ENCODE measurements at regions not wholly inside any gene's neighbourhood (a gene's known extent, or its start where the extent isn't known, plus 50 kb on each side); places are given as distances from the start of the nearest gene placed in this dataset.
"Not testable (repeated sequence)": the region's sequence is repeated elsewhere in the genome, so short reads cannot be mapped to it uniquely, and the experiment has no call there.

DNA sequence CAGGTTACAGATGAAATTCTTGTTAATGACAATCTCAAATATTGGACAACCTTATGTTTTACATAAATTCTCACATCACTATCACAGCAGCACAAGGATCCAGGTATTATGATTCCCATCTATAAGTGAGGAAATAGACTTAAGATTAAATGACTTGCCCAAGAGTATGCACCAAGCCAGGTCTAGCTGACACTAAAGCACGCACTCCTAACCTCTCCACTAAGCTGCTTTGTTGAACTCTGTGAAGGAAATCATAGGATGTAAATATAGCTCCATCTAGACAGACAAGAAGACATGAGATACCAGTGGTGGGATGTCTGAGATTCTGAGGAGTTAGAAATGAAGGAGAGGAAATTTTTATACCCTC, 87.9 kb downstream of the PHLDA1 start:
- H3K4me1 ChIP-seq (ENCODE audit: control insufficient read depth, insufficient read depth, low read length) = peaks cover 5% of the 10 kb centered on the region
- H3K4me3 ChIP-seq (ENCODE audit: low read length in 2 of 2) = no peak overlapping the region
- H3K9ac ChIP-seq (ENCODE audit: low read length in 2 of 2) = no peak overlapping the region
- H3K27me3 ChIP-seq (ENCODE audit: control insufficient read depth in 1 of 2, insufficient read depth in 2 of 2, low read length in 2 of 2) = no peaks in the 10 kb centered on the region
- H3K9me3 ChIP-seq (ENCODE audit: control insufficient read depth in 2 of 2, low read length in 2 of 2) = no peaks in the 10 kb centered on the region
- H3K36me3 ChIP-seq (ENCODE audit: control insufficient read depth in 2 of 2, insufficient read depth in 2 of 2, low read length in 2 of 2) = no peaks in the 10 kb centered on the region
- no peak overlapping the region for H3K27ac ChIP-seq (ENCODE audit: low read length)

DNA sequence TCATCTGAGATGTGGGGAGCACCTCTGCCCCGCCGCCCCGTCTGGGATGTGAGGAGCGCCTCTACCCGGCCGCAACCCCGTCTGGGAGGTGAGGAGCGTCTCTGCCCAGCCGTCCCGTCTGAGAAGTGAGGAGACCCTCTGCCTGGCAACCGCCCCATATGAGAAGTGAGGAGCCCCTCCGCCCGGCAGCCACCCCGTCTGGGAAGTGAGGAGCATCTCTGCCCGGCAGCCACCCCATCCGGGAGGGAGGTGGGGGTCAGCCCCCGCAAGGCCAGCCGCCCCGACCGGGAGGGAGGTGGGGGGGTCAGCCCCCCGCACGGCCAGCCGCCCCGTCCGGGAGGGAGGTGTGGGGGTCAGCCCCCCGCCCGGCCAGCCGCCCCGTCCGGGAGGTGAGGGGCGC, 89.9 kb downstream of the PHLDA1 start:
- H3K9me3 ChIP-seq (ENCODE audit: control insufficient read depth in 2 of 2, low read length in 2 of 2); H3K27me3 ChIP-seq (ENCODE audit: control insufficient read depth in 1 of 2, insufficient read depth in 2 of 2, low read length in 2 of 2); H3K27ac ChIP-seq (ENCODE audit: low read length); H3K36me3 ChIP-seq (ENCODE audit: control insufficient read depth in 2 of 2, insufficient read depth in 2 of 2, low read length in 2 of 2); H3K9ac ChIP-seq (ENCODE audit: low read length in 2 of 2); H3K4me3 ChIP-seq (ENCODE audit: low read length in 2 of 2); H3K4me1 ChIP-seq (ENCODE audit: control insufficient read depth, insufficient read depth, low read length): not testable (repeated sequence)

DNA sequence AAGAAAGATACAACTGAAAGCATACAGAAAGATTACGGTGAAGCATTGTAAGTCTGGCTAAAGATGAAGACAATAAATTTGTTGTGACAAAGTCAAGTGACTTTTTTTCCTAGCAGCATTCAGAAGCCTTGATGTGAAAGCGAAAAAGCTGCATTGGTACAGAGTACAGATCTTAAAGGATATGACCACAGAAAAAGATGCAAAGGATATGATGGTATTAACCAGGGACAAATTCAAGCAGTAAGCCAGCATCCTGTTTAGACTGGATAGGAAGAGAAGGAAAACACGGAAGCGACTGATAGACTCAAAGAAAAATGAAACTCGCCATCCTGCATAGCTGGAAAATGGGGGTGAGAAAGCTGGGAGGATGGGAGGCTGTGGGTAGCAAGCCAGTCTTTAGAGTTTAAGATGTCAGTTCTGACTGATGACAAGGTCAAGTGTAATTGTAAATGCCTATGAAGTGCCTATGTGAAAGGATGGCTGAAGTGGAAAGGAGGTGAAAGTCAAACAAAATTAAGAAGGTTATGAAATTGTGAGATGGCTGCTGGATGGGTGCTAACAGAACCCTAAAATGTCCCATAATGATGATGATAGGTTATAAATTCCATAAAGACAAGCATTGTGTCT, 92.4 kb downstream of the PHLDA1 start:
- no peak overlapping the region for H3K27ac ChIP-seq (ENCODE audit: low read length)
- H3K4me3 ChIP-seq (ENCODE audit: low read length in 2 of 2) = no peak overlapping the region
- no peak overlapping the region for H3K9ac ChIP-seq (ENCODE audit: low read length in 2 of 2)
- H3K36me3 ChIP-seq (ENCODE audit: control insufficient read depth in 2 of 2, insufficient read depth in 2 of 2, low read length in 2 of 2) = no peaks in the 10 kb centered on the region
- H3K27me3 ChIP-seq (ENCODE audit: control insufficient read depth in 1 of 2, insufficient read depth in 2 of 2, low read length in 2 of 2) = no peaks in the 10 kb centered on the region
- no peaks in the 10 kb centered on the region for H3K9me3 ChIP-seq (ENCODE audit: control insufficient read depth in 2 of 2, low read length in 2 of 2)
- H3K4me1 ChIP-seq (ENCODE audit: control insufficient read depth, insufficient read depth, low read length) = no peaks in the 10 kb centered on the region

DNA sequence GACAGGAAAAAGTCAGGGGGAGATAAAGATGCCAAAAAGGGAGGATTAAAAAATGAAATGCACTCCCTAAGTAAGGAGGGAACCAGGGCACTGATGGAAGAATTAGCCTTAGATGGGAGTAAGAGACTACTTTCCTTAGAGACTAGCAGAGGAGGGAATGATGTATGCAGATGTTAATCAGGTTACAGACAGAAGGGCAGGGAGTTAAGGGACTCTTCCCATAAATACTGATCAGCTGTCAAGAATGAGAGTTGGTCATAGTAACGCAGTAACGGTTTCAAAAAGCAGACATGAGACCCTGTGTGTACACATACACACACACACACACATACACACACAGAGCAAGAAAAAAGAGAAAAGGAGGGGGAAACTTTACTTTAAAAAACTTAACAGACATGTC, 93.4 kb downstream of the PHLDA1 start:
- Histone ChIP-seq H3K4me1 (ENCODE audit: control insufficient read depth, insufficient read depth, low read length) (no peaks in the 10 kb centered on the region), H3K27ac (ENCODE audit: low read length) (no peak overlapping the region), H3K4me3 (ENCODE audit: low read length in 2 of 2) (no peak overlapping the region), H3K27me3 (ENCODE audit: control insufficient read depth in 1 of 2, insufficient read depth in 2 of 2, low read length in 2 of 2) (no peaks in the 10 kb centered on the region), H3K9ac (ENCODE audit: low read length in 2 of 2) (no peak overlapping the region), H3K9me3 (ENCODE audit: control insufficient read depth in 2 of 2, low read length in 2 of 2) (no peaks in the 10 kb centered on the region), H3K36me3 (ENCODE audit: control insufficient read depth in 2 of 2, insufficient read depth in 2 of 2, low read length in 2 of 2) (no peaks in the 10 kb centered on the region)

DNA sequence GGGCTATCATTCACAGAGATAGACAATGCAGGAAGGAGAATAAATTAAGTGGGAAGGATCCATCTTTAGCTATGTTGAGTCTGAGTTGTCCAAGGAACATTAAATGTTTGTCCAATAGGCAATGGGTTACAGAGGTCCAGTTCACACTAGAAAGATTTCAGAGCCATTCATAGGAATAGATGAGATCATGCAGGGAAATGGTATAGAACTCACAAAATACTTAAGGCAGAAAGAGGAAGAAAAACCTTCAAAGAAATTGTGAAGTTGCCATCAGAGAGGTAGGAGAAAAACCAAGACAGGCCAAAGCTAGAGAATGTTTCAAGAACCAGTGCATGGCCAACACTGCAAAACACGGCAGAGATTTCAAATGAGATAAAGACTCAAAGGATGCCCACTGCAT, 94.1 kb downstream of the PHLDA1 start:
- Histone ChIP-seq H3K36me3 (ENCODE audit: control insufficient read depth in 2 of 2, insufficient read depth in 2 of 2, low read length in 2 of 2) (no peaks in the 10 kb centered on the region), H3K9me3 (ENCODE audit: control insufficient read depth in 2 of 2, low read length in 2 of 2) (no peaks in the 10 kb centered on the region), H3K27ac (ENCODE audit: low read length) (no peak overlapping the region), H3K9ac (ENCODE audit: low read length in 2 of 2) (no peak overlapping the region), H3K4me1 (ENCODE audit: control insufficient read depth, insufficient read depth, low read length) (no peaks in the 10 kb centered on the region), H3K4me3 (ENCODE audit: low read length in 2 of 2) (no peak overlapping the region), H3K27me3 (ENCODE audit: control insufficient read depth in 1 of 2, insufficient read depth in 2 of 2, low read length in 2 of 2) (no peaks in the 10 kb centered on the region)

DNA sequence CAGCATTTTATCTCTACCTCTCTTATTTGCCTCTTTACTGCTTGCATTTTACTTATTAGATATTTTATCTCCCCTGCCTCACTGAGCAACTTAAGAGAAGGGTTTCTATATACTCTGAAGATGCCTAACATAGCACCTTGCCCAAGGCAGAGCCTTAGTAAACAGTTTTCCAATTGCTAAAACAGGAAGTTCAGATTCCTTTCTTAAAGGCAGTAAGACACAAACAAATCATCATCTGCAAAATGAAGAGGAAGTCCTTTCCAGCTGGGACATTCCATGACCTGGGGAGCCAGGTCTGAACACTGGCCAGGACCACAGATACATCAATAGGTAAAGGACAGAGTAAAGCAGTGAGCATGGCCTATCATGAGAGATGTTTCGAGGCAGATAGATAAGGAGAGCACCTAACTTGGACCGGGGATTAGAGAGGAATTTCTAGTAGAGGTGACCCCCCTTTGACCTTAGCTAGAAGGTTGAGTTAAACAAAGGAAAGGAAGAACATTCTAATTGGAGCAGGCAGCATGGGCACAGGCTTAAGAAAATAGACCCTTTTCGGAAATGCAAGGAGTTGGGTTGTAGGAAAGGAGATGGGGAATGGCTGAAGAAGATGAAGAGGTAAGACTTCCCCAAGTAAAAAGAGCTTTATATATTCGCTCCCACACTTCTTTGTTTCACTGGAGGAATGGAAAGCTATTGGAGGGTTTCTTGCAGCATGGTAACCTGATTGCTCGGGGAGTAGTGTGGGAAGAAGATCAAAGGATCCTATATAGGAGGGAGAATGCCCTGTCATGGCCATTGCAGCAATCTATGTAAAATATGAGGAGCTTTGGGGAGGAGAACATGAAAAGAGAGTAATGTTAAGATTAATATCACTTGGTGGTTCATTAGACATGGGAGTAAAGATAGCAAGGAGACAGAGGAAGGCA, 94.8 kb downstream of the PHLDA1 start:
- no peaks in the 10 kb centered on the region for H3K9me3 ChIP-seq (ENCODE audit: control insufficient read depth in 2 of 2, low read length in 2 of 2)
- H3K27me3 ChIP-seq (ENCODE audit: control insufficient read depth in 1 of 2, insufficient read depth in 2 of 2, low read length in 2 of 2) = no peaks in the 10 kb centered on the region
- H3K27ac ChIP-seq (ENCODE audit: low read length) = no peak overlapping the region
- no peaks in the 10 kb centered on the region for H3K36me3 ChIP-seq (ENCODE audit: control insufficient read depth in 2 of 2, insufficient read depth in 2 of 2, low read length in 2 of 2)
- H3K4me3 ChIP-seq (ENCODE audit: low read length in 2 of 2) = no peak overlapping the region
- no peaks in the 10 kb centered on the region for H3K4me1 ChIP-seq (ENCODE audit: control insufficient read depth, insufficient read depth, low read length)
- H3K9ac ChIP-seq (ENCODE audit: low read length in 2 of 2) = no peak overlapping the region

DNA sequence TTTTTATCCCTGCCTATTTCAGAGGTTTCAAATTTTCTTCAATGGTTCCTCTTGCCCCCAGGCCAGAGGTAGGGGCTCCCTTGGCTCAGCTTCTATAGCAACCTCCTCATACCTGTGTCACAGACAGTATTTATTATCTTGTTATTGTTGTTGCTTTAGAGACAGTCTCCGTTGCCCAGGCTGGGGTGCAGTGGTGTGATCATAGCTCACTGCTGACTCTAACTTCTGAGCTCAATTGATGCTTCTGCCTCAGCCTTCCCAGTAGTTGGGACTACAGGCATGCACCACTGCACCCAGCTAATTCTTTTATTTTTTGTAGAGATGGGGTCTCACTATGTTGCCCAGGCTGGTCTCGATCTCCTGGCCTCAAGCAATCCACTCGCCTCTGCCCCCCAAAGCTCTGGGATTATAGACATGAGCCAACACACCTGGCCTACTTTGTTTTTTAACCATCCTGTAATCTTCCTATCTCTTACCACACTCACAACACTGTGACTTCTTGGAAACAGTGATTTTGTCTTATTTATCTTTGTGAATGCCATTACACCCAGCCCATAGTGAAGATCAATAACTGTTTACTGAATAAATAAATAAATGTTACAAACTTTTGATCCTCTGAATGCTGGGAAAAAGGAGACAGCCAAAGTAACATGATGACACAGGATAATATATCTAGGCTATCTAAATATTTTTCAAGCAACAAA, 95.9 kb downstream of the PHLDA1 start:
- Histone ChIP-seq H3K4me3 (ENCODE audit: low read length in 2 of 2) (no peak overlapping the region), H3K9ac (ENCODE audit: low read length in 2 of 2) (no peak overlapping the region), H3K27me3 (ENCODE audit: control insufficient read depth in 1 of 2, insufficient read depth in 2 of 2, low read length in 2 of 2) (no peaks in the 10 kb centered on the region), H3K9me3 (ENCODE audit: control insufficient read depth in 2 of 2, low read length in 2 of 2) (no peaks in the 10 kb centered on the region), H3K27ac (ENCODE audit: low read length) (no peak overlapping the region), H3K4me1 (ENCODE audit: control insufficient read depth, insufficient read depth, low read length) (no peaks in the 10 kb centered on the region), H3K36me3 (ENCODE audit: control insufficient read depth in 2 of 2, insufficient read depth in 2 of 2, low read length in 2 of 2) (no peaks in the 10 kb centered on the region)

DNA sequence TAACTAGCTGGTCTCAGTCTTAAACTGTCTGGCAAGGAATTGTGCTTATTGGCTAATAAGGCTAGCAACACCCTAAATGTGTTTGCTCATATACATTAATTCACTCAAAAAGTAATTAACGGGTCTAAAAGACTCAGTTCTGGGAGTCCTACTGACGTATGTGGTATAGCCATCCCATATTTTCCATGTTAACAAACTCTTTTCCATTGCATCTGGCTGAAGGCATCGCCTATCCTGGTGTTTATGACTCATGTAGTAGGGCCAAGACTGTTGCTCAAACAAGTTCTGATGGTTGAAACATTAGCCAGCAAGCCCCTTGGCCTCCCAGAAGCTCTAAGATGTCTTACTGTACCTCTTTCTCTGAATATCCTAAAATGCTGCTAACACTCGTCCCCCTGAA, 98.5 kb downstream of the PHLDA1 start:
- no peaks in the 10 kb centered on the region for H3K36me3 ChIP-seq (ENCODE audit: control insufficient read depth in 2 of 2, insufficient read depth in 2 of 2, low read length in 2 of 2)
- H3K9ac ChIP-seq (ENCODE audit: low read length in 2 of 2) = no peak overlapping the region
- H3K9me3 ChIP-seq (ENCODE audit: control insufficient read depth in 2 of 2, low read length in 2 of 2) = no peaks in the 10 kb centered on the region
- no peaks in the 10 kb centered on the region for H3K4me1 ChIP-seq (ENCODE audit: control insufficient read depth, insufficient read depth, low read length)
- no peak overlapping the region for H3K27ac ChIP-seq (ENCODE audit: low read length)
- no peaks in the 10 kb centered on the region for H3K27me3 ChIP-seq (ENCODE audit: control insufficient read depth in 1 of 2, insufficient read depth in 2 of 2, low read length in 2 of 2)
- H3K4me3 ChIP-seq (ENCODE audit: low read length in 2 of 2) = no peak overlapping the region

DNA sequence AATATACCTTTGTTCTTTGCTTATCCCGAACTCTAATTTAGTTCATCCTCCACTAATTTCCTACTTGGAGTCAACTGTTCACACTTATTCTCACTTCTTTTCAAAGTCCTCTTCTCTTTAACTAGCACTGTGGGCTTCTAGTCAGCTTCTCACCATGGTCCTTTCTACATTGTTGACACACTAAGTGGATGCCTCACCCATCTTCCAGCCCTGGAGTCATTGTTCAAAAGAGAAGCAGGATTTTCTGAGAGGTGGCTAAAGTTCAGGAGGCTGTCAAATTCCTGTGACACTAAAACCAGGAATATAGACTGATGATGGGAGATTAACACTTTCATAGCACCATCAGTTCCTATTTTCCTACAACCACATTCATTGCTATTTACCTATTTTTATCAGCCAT, 99.3 kb downstream of the PHLDA1 start:
- no peaks in the 10 kb centered on the region for H3K36me3 ChIP-seq (ENCODE audit: control insufficient read depth in 2 of 2, insufficient read depth in 2 of 2, low read length in 2 of 2)
- no peak overlapping the region for H3K9ac ChIP-seq (ENCODE audit: low read length in 2 of 2)
- no peaks in the 10 kb centered on the region for H3K9me3 ChIP-seq (ENCODE audit: control insufficient read depth in 2 of 2, low read length in 2 of 2)
- no peaks in the 10 kb centered on the region for H3K27me3 ChIP-seq (ENCODE audit: control insufficient read depth in 1 of 2, insufficient read depth in 2 of 2, low read length in 2 of 2)
- no peak overlapping the region for H3K4me3 ChIP-seq (ENCODE audit: low read length in 2 of 2)
- H3K27ac ChIP-seq (ENCODE audit: low read length) = no peak overlapping the region
- H3K4me1 ChIP-seq (ENCODE audit: control insufficient read depth, insufficient read depth, low read length) = no peaks in the 10 kb centered on the region

DNA sequence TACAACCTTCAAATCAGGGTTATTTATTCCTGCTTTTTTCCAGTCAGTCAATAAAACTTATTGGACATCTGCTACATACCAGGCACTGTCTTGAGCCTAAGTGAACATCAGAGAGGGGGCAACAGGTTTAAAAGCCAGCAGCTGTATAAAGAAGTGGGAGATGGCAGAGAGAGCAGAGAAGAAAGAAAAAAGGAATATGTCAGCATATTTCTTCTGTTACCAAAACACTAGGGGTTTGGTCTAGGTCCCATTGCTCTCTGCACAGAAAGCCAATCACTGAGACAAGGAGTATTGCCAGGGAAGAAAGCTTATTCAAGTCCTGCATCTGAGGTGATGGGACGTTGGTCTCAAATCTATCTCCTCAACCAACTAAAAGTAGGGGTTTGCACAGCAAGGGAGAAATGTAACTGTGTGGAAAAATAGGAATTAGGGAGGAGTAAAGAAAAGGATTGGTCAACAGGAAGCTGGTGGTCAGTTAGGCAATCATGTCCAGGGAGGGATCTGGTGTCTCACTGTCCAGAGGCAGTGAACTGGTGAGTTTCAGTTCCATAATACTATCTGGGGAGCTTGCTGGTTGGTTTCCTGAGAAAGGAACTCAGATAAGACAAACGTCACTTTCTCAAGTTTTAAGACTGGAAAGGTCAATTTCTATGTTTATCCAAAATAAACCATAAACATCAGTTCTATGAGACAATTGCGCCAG, 107.5 kb downstream of the PHLDA1 start:
- Histone ChIP-seq H3K4me1 (ENCODE audit: control insufficient read depth, insufficient read depth, low read length) (no peaks in the 10 kb centered on the region), H3K9me3 (ENCODE audit: control insufficient read depth in 2 of 2, low read length in 2 of 2) (no peaks in the 10 kb centered on the region), H3K4me3 (ENCODE audit: low read length in 2 of 2) (no peak overlapping the region), H3K27ac (ENCODE audit: low read length) (no peak overlapping the region), H3K36me3 (ENCODE audit: control insufficient read depth in 2 of 2, insufficient read depth in 2 of 2, low read length in 2 of 2) (no peaks in the 10 kb centered on the region), H3K9ac (ENCODE audit: low read length in 2 of 2) (no peak overlapping the region), H3K27me3 (ENCODE audit: control insufficient read depth in 1 of 2, insufficient read depth in 2 of 2, low read length in 2 of 2) (peaks cover 0 to 2% of the 10 kb centered on the region in 2 donors)
